SK-N-SH (cell line): ENCODE measurements at regions not wholly inside any gene's neighbourhood (a gene's known extent, or its start where the extent isn't known, plus 50 kb on each side); places are given as distances from the start of the nearest gene placed in this dataset.

Experiments
- CTCF ChIA-PET: fragments of 300-600, 350-600 bp; formaldehyde crosslinking; extraction: SDS; loops from one replicate; lab custom pipeline; 2021; lab: Yijun Ruan, JAX
- POLR2A ChIA-PET: fragments of 350-600 bp; sonication (Branson Sonifier 250); formaldehyde crosslinking; extraction: SDS; loops from one replicate; lab custom pipeline; 2020; ENCODE audit warnings: antibody characterized with exemption, inconsistent platforms; lab: Yijun Ruan, JAX
- DNase-seq: peaks from one replicate; pipeline ENCODE4 v3.0.0; 2012
- H2AFZ ChIP-seq: fragments of 200-600 bp; sonication (generic); 2 replicates; pipeline ENCODE4 v1.8.1; 2016; ENCODE audit warnings: antibody characterized with exemption, mild to moderate bottlenecking, low read depth
- H3F3A ChIP-seq: fragments of 200-600 bp; sonication (generic); replicated peaks from 2 replicates; pipeline ENCODE3; 2016; ENCODE audit warnings: antibody characterized with exemption, mild to moderate bottlenecking; ENCODE audit not compliant: insufficient read depth
- H3K27ac ChIP-seq, 2 experiments: fragments of 200-500 bp in 1 of 2; fragments of 200-600 bp in 1 of 2; sonication (Bioruptor generic) in 1 of 2; sonication (generic), shearing (Covaris generic) in 1 of 2; 2 replicates each; pipeline versions ENCODE4 v1.5.1 to v1.6.1; 2014 to 2016; ENCODE audit warnings: low read depth in 2 of 2, inconsistent platforms in 1 of 2, low read length in 1 of 2, mild to moderate bottlenecking in 1 of 2, mixed read lengths in 1 of 2
- H3K27me3 ChIP-seq: fragments of 200-600 bp; sonication (generic), shearing (Covaris generic); 2 replicates; pipeline ENCODE4 v1.6.1; 2016; ENCODE audit warnings: mixed run types; ENCODE audit not compliant: insufficient read depth
- H3K36me3 ChIP-seq, 2 experiments: fragments of 200-500 bp in 1 of 2; fragments of 200-600 bp in 1 of 2; sonication (Bioruptor generic) in 1 of 2; sonication (generic) in 1 of 2; replicated peaks in 1 of 2; 2 replicates each; pipeline versions ENCODE3 to v1.5.1; 2014 to 2016; ENCODE audit warnings: low read length in 1 of 2, mild to moderate bottlenecking in 1 of 2; ENCODE audit not compliant: insufficient read depth in 2 of 2, control insufficient read depth in 1 of 2
- H3K4me1 ChIP-seq, 2 experiments: fragments of 200-500 bp in 1 of 2; fragments of 200-600 bp in 1 of 2; sonication (Bioruptor generic) in 1 of 2; sonication (generic), shearing (Covaris generic) in 1 of 2; 2 replicates each; pipeline versions ENCODE4 v1.5.1 to v1.6.1; 2014 to 2016; ENCODE audit warnings: low read depth in 1 of 2, low read length in 1 of 2, mixed run types in 1 of 2; ENCODE audit not compliant: insufficient read depth in 2 of 2, control insufficient read depth in 1 of 2
- H3K4me2 ChIP-seq: fragments of 200-600 bp; sonication (generic), shearing (Covaris generic); 2 replicates; pipeline ENCODE4 v1.6.1; 2017; ENCODE audit warnings: mixed run types
- H3K4me3 ChIP-seq, 2 experiments: fragments of 200-500 bp in 1 of 2; fragments of 200-600 bp in 1 of 2; sonication (Bioruptor generic) in 1 of 2; sonication (generic), shearing (Covaris generic) in 1 of 2; 2 replicates each; pipeline versions ENCODE4 v1.5.1 to v1.8.1; 2014 to 2016; ENCODE audit warnings: low read depth in 2 of 2, inconsistent platforms in 1 of 2, low read length in 1 of 2, mild to moderate bottlenecking in 1 of 2, mixed read lengths in 1 of 2, moderate library complexity in 1 of 2
- H3K79me2 ChIP-seq: fragments of 200-600 bp; sonication (generic); 2 replicates; pipeline ENCODE4 v1.8.1; 2017; ENCODE audit warnings: mild to moderate bottlenecking; ENCODE audit not compliant: insufficient read depth
- H3K9ac ChIP-seq: fragments of 200-600 bp; sonication (generic); 2 replicates; pipeline ENCODE4 v1.6.1; 2017; ENCODE audit warnings: mixed run types
- H3K9me2 ChIP-seq: fragments of 200-600 bp; sonication (generic); 2 replicates; pipeline ENCODE4 v1.6.1; 2017; ENCODE audit warnings: mixed run types
- H3K9me3 ChIP-seq: fragments of 200-600 bp; sonication (generic); 2 replicates; pipeline ENCODE4 v1.6.1; 2017; ENCODE audit warnings: mixed run types, mild to moderate bottlenecking, moderate library complexity
- H4K20me1 ChIP-seq: fragments of 200-600 bp; sonication (generic); 2 replicates; pipeline ENCODE4 v1.6.1; 2017; ENCODE audit warnings: mild to moderate bottlenecking, mixed run types; ENCODE audit not compliant: insufficient read depth
- ELF1 ChIP-seq: IDR thresholded peaks from 2 replicates; pipeline ENCODE4 v1.4.0; 2012
- EZH2phosphoT487 ChIP-seq: fragments of 200-600 bp; sonication (generic); IDR thresholded peaks from 2 replicates; pipeline ENCODE4 v1.6.1; 2017; ENCODE audit warnings: low read depth, mixed run types, mild to moderate bottlenecking, antibody characterized with exemption, moderate library complexity, borderline replicate concordance
- FOSL2 ChIP-seq: IDR thresholded peaks from 2 replicates; pipeline ENCODE4 v1.4.0; 2012; ENCODE audit warnings: low read depth, mild to moderate bottlenecking, moderate library complexity, borderline replicate concordance
- FOXM1 ChIP-seq: IDR thresholded peaks from 2 replicates; pipeline ENCODE4 v1.4.0; 2012; ENCODE audit warnings: low read depth, mild to moderate bottlenecking
- GABPA ChIP-seq: IDR thresholded peaks from 2 replicates; pipeline ENCODE4 v1.4.0; 2012; ENCODE audit warnings: low read depth, mild to moderate bottlenecking
- JUND ChIP-seq: IDR thresholded peaks from 2 replicates; pipeline ENCODE4 v1.4.0; 2012
- MEF2A ChIP-seq: IDR thresholded peaks from 2 replicates; pipeline ENCODE4 v1.4.0; 2012; ENCODE audit warnings: low read depth, borderline replicate concordance
- MXI1 ChIP-seq: IDR thresholded peaks from 2 replicates; pipeline ENCODE4 v1.6.1; 2012; ENCODE audit warnings: mild to moderate bottlenecking, low read depth, low read length, improper control_type of control experiment
- RAD21 ChIP-seq: IDR thresholded peaks from 2 replicates; pipeline ENCODE4 v1.6.1; 2012; ENCODE audit warnings: mild to moderate bottlenecking, low read length
- RCOR1 ChIP-seq: fragments of 150-350 bp; IDR thresholded peaks from 2 replicates; pipeline ENCODE4 v1.6.1; 2017; ENCODE audit warnings: antibody characterized with exemption, low read length
- RFX5 ChIP-seq: IDR thresholded peaks from 2 replicates; pipeline ENCODE4 v1.6.1; 2012; ENCODE audit warnings: mild to moderate bottlenecking, improper control_type of control experiment, low read length
- TCF12 ChIP-seq: IDR thresholded peaks from 2 replicates; pipeline ENCODE4 v1.4.0; 2012
- YY1 ChIP-seq: IDR thresholded peaks from 2 replicates; pipeline ENCODE4 v1.4.0; 2012; ENCODE audit warnings: low read depth, mild to moderate bottlenecking
- TF ChIP-seq, protein P1 (sequence below): IDR thresholded peaks from 2 replicates; pipeline ENCODE4 v1.4.0; 2012; ENCODE audit warnings: low read depth, borderline replicate concordance
- TF ChIP-seq, protein P2 (sequence below): IDR thresholded peaks from 2 replicates; pipeline ENCODE4 v1.4.0; 2012; ENCODE audit warnings: low read depth
- TF ChIP-seq, protein P3 (sequence below): fragments of 150-350 bp; IDR thresholded peaks from 2 replicates; pipeline ENCODE4 v1.6.1; 2017; ENCODE audit warnings: antibody characterized with exemption, low read length, low read depth, borderline replicate concordance
- TF ChIP-seq, protein P4 (sequence below): fragments of 150-350 bp; IDR thresholded peaks from 2 replicates; pipeline ENCODE4 v1.6.1; 2016; ENCODE audit warnings: mild to moderate bottlenecking, low read depth, low read length
- TF ChIP-seq, protein P5 (sequence below): fragments of 200-600 bp; sonication (generic); IDR thresholded peaks from 2 replicates; pipeline ENCODE4 v1.6.1; 2017; ENCODE audit warnings: antibody characterized with exemption, mild to moderate bottlenecking, moderate library complexity
- TF ChIP-seq, protein P6 (sequence below): IDR thresholded peaks from 2 replicates; pipeline ENCODE4; 2012

DNA sequence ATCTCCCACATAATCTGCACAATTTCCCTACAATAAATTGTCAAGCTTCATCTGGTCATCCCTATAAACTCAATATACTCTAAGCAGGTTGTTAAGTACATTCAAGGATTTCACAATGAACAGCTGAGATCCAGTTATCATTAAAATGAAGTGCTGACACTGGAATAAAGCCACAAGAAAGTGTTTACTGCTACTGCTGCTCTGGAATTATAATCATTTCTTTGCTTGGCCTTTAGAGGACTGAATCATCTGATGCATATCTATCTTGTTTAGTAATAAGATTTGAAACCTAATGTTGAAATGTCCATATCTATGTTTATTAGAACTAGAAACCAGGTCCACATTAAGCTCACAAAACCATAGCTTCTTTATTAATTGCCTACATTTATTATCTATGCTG lies 338.6 kb upstream of the ZFP42 start:
- CTCF ChIA-PET = no interaction called here

More for the DNA sequence above, 338.6 kb upstream of the ZFP42 start:
- H3K27ac ChIP-seq = no peak overlapping the region
- no peaks in the 10 kb centered on the region for H3K9me2 ChIP-seq
- H3K9ac ChIP-seq = no peak overlapping the region
- H3F3A ChIP-seq = no peaks in the 10 kb centered on the region
- no peak overlapping the region for H3K4me3 ChIP-seq
- no peak for DNase-seq
- H3K9me3 ChIP-seq = no peaks in the 10 kb centered on the region
- no peak overlapping the region for H2AFZ ChIP-seq
- no peaks in the 10 kb centered on the region for H3K36me3 ChIP-seq
- POLR2A ChIA-PET = no interaction called here
- no peaks in the 10 kb centered on the region for H3K27me3 ChIP-seq
- H4K20me1 ChIP-seq = no peaks in the 10 kb centered on the region
- no peaks in the 10 kb centered on the region for H3K4me1 ChIP-seq
- H3K79me2 ChIP-seq = no peaks in the 10 kb centered on the region
- no peak overlapping the region for H3K4me2 ChIP-seq
- TF ChIP-seq JUND (no peak), EZH2phosphoT487 (no peak), RCOR1 (no peak), ELF1 (no peak), RAD21 (no peak), FOXM1 (no peak), MXI1 (no peak), FOSL2 (no peak), TCF12 (no peak), YY1 (no peak), RFX5 (no peak), MEF2A (no peak), GABPA (no peak)
- TF ChIP-seq, protein P1, sequence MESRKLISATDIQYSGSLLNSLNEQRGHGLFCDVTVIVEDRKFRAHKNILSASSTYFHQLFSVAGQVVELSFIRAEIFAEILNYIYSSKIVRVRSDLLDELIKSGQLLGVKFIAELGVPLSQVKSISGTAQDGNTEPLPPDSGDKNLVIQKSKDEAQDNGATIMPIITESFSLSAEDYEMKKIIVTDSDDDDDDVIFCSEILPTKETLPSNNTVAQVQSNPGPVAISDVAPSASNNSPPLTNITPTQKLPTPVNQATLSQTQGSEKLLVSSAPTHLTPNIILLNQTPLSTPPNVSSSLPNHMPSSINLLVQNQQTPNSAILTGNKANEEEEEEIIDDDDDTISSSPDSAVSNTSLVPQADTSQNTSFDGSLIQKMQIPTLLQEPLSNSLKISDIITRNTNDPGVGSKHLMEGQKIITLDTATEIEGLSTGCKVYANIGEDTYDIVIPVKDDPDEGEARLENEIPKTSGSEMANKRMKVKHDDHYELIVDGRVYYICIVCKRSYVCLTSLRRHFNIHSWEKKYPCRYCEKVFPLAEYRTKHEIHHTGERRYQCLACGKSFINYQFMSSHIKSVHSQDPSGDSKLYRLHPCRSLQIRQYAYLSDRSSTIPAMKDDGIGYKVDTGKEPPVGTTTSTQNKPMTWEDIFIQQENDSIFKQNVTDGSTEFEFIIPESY = no peak
- TF ChIP-seq, protein P2, sequence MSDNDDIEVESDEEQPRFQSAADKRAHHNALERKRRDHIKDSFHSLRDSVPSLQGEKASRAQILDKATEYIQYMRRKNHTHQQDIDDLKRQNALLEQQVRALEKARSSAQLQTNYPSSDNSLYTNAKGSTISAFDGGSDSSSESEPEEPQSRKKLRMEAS = no peak
- TF ChIP-seq, protein P3, sequence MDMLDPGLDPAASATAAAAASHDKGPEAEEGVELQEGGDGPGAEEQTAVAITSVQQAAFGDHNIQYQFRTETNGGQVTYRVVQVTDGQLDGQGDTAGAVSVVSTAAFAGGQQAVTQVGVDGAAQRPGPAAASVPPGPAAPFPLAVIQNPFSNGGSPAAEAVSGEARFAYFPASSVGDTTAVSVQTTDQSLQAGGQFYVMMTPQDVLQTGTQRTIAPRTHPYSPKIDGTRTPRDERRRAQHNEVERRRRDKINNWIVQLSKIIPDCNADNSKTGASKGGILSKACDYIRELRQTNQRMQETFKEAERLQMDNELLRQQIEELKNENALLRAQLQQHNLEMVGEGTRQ = no peak
- TF ChIP-seq, protein P4, sequence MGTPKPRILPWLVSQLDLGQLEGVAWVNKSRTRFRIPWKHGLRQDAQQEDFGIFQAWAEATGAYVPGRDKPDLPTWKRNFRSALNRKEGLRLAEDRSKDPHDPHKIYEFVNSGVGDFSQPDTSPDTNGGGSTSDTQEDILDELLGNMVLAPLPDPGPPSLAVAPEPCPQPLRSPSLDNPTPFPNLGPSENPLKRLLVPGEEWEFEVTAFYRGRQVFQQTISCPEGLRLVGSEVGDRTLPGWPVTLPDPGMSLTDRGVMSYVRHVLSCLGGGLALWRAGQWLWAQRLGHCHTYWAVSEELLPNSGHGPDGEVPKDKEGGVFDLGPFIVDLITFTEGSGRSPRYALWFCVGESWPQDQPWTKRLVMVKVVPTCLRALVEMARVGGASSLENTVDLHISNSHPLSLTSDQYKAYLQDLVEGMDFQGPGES = no peak
- TF ChIP-seq, protein P5, sequence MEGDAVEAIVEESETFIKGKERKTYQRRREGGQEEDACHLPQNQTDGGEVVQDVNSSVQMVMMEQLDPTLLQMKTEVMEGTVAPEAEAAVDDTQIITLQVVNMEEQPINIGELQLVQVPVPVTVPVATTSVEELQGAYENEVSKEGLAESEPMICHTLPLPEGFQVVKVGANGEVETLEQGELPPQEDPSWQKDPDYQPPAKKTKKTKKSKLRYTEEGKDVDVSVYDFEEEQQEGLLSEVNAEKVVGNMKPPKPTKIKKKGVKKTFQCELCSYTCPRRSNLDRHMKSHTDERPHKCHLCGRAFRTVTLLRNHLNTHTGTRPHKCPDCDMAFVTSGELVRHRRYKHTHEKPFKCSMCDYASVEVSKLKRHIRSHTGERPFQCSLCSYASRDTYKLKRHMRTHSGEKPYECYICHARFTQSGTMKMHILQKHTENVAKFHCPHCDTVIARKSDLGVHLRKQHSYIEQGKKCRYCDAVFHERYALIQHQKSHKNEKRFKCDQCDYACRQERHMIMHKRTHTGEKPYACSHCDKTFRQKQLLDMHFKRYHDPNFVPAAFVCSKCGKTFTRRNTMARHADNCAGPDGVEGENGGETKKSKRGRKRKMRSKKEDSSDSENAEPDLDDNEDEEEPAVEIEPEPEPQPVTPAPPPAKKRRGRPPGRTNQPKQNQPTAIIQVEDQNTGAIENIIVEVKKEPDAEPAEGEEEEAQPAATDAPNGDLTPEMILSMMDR = no peak
- TF ChIP-seq, protein P6, sequence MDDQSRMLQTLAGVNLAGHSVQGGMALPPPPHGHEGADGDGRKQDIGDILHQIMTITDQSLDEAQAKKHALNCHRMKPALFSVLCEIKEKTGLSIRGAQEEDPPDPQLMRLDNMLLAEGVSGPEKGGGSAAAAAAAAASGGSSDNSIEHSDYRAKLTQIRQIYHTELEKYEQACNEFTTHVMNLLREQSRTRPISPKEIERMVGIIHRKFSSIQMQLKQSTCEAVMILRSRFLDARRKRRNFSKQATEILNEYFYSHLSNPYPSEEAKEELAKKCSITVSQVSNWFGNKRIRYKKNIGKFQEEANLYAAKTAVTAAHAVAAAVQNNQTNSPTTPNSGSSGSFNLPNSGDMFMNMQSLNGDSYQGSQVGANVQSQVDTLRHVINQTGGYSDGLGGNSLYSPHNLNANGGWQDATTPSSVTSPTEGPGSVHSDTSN = no peak
